WTC11 (cell line): ENCODE measurements at regions not wholly inside any gene's neighbourhood (a gene's known extent, or its start where the extent isn't known, plus 50 kb on each side); places are given as distances from the start of the nearest gene placed in this dataset.

ENCODE experiments used
- ATF1 ChIP-seq: sonication (generic); formaldehyde crosslinking; IDR thresholded peaks from 2 replicates; pipeline ENCODE4 v1.8.1; 2023; ENCODE audit warnings: mild to moderate bottlenecking, moderate library complexity, missing genetic modification reagents
- JUN ChIP-seq: sonication (generic); formaldehyde crosslinking; IDR thresholded peaks from 2 replicates; pipeline ENCODE4 v1.8.0; 2023; ENCODE audit warnings: mild to moderate bottlenecking, missing genetic modification reagents
- NR2C2 ChIP-seq: sonication (generic); formaldehyde crosslinking; IDR thresholded peaks from 2 replicates; pipeline ENCODE4 v1.8.0; 2022; ENCODE audit warnings: mild to moderate bottlenecking, missing genetic modification reagents
- STAT6 ChIP-seq: sonication (generic); formaldehyde crosslinking; conservative IDR thresholded peaks from 2 replicates; pipeline ENCODE4 v1.8.1; 2023; ENCODE audit warnings: mild to moderate bottlenecking, low read depth, missing genetic modification reagents, moderate library complexity
- ZBTB21 ChIP-seq: sonication (generic); formaldehyde crosslinking; IDR thresholded peaks from 2 replicates; pipeline ENCODE4 v1.8.1; 2023; ENCODE audit warnings: mild to moderate bottlenecking, missing genetic modification reagents, borderline replicate concordance
- ZNF138 ChIP-seq: sonication (generic); formaldehyde crosslinking; conservative IDR thresholded peaks from 2 replicates; pipeline ENCODE4 v1.8.1; 2022; ENCODE audit warnings: mild to moderate bottlenecking, moderate library complexity, missing genetic modification reagents
- ZNF396 ChIP-seq: fragments of 250-450 bp; sonication (Bioruptor Pico); IDR thresholded peaks from 2 replicates; pipeline ENCODE4 v1.8.0; 2021; ENCODE audit warnings: mild to moderate bottlenecking, moderate library complexity, borderline replicate concordance
- ZNF671 ChIP-seq: fragments of 250-450 bp; sonication (Bioruptor Pico); IDR thresholded peaks from 2 replicates; pipeline ENCODE4 v1.8.0; 2021; ENCODE audit warnings: mild to moderate bottlenecking
- TF ChIP-seq, protein P1 (sequence below): fragments of 200-600 bp; IDR thresholded peaks from 2 replicates; pipeline ENCODE4 v1.8.0; 2022; ENCODE audit warnings: antibody characterized with exemption
- TF ChIP-seq, protein P2 (sequence below): sonication (generic); formaldehyde crosslinking; IDR thresholded peaks from 2 replicates; pipeline ENCODE4 v1.8.0; 2022; ENCODE audit warnings: missing genetic modification reagents

- TF ChIP-seq, protein P1, sequence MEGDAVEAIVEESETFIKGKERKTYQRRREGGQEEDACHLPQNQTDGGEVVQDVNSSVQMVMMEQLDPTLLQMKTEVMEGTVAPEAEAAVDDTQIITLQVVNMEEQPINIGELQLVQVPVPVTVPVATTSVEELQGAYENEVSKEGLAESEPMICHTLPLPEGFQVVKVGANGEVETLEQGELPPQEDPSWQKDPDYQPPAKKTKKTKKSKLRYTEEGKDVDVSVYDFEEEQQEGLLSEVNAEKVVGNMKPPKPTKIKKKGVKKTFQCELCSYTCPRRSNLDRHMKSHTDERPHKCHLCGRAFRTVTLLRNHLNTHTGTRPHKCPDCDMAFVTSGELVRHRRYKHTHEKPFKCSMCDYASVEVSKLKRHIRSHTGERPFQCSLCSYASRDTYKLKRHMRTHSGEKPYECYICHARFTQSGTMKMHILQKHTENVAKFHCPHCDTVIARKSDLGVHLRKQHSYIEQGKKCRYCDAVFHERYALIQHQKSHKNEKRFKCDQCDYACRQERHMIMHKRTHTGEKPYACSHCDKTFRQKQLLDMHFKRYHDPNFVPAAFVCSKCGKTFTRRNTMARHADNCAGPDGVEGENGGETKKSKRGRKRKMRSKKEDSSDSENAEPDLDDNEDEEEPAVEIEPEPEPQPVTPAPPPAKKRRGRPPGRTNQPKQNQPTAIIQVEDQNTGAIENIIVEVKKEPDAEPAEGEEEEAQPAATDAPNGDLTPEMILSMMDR, result no peak
- no peak for TF ChIP-seq ZNF396 (CRISPR knock-in tag)
- no peak for TF ChIP-seq STAT6 (CRISPR knock-in tag)
- TF ChIP-seq ZBTB21 (CRISPR knock-in tag), result no peak
- TF ChIP-seq NR2C2, result no peak
- no peak for TF ChIP-seq ZNF138 (CRISPR knock-in tag)
- TF ChIP-seq ATF1, result no peak
- TF ChIP-seq JUN (CRISPR knock-in tag), result no peak
- TF ChIP-seq, protein P2, sequence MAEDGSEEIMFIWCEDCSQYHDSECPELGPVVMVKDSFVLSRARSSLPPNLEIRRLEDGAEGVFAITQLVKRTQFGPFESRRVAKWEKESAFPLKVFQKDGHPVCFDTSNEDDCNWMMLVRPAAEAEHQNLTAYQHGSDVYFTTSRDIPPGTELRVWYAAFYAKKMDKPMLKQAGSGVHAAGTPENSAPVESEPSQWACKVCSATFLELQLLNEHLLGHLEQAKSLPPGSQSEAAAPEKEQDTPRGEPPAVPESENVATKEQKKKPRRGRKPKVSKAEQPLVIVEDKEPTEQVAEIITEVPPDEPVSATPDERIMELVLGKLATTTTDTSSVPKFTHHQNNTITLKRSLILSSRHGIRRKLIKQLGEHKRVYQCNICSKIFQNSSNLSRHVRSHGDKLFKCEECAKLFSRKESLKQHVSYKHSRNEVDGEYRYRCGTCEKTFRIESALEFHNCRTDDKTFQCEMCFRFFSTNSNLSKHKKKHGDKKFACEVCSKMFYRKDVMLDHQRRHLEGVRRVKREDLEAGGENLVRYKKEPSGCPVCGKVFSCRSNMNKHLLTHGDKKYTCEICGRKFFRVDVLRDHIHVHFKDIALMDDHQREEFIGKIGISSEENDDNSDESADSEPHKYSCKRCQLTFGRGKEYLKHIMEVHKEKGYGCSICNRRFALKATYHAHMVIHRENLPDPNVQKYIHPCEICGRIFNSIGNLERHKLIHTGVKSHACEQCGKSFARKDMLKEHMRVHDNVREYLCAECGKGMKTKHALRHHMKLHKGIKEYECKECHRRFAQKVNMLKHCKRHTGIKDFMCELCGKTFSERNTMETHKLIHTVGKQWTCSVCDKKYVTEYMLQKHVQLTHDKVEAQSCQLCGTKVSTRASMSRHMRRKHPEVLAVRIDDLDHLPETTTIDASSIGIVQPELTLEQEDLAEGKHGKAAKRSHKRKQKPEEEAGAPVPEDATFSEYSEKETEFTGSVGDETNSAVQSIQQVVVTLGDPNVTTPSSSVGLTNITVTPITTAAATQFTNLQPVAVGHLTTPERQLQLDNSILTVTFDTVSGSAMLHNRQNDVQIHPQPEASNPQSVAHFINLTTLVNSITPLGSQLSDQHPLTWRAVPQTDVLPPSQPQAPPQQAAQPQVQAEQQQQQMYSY, result no peak
- no peak for TF ChIP-seq ZNF671 (CRISPR knock-in tag)
Measured at GRCh38 chr9:17059465-17059864, 75.4 kb upstream of the CNTLN start.
